ENCODE measurements at regions not wholly inside any gene's neighbourhood (a gene's known extent, or its start where the extent isn't known, plus 50 kb on each side); places are given as distances from the start of the nearest gene placed in this dataset.

DNA sequence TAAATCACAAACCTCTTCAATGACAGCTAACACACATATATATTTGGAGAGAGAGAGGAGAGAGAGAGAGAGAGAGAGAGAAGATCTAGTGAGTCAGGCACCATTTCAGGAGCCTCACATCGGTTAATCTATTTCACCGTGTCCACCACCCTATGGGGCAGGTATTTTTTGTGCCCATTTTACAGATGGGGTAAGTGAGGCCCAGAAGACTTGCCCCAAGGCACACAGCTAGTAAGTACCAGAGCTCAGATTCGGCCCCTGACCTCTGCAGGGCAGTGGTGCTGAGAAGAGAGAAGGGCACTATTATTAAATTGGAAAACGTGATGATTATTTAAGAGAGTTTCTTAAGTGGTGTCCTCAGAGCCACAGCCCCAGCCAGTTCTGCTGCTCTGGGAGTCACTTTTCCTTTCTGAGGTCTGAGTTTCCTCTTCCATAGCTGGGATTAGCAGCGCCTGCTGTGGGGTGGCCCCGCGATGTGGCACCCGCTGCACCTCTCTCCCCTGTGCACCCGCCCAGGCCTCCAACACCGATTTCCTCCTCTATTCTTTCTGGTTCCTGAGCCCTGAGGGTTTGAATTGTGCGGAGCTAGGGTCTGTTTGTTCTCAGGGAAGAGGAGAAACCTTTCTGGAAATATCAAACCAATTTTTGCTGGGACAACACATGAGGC lies 303.9 kb downstream of the IRF8 start:
- no peaks in the 10 kb centered on the region for H3K4me1 Mint-ChIP-seq
- no peak overlapping the region for H3K27ac Mint-ChIP-seq
- H3K4me3 Mint-ChIP-seq, result no peak overlapping the region
- peaks cover 33 to 54% (median 50%) of the 10 kb centered on the region in 3 donors for H3K27me3 Mint-ChIP-seq
- no peaks in the 10 kb centered on the region for H3K36me3 Mint-ChIP-seq
- peaks cover 0 to 1% (median 0%) of the 10 kb centered on the region in 7 donors for H3K9me3 Mint-ChIP-seq
- no peak for DNase-seq
- no peak for ATAC-seq (ENCODE audit: low read depth in 2 of 2)

DNA sequence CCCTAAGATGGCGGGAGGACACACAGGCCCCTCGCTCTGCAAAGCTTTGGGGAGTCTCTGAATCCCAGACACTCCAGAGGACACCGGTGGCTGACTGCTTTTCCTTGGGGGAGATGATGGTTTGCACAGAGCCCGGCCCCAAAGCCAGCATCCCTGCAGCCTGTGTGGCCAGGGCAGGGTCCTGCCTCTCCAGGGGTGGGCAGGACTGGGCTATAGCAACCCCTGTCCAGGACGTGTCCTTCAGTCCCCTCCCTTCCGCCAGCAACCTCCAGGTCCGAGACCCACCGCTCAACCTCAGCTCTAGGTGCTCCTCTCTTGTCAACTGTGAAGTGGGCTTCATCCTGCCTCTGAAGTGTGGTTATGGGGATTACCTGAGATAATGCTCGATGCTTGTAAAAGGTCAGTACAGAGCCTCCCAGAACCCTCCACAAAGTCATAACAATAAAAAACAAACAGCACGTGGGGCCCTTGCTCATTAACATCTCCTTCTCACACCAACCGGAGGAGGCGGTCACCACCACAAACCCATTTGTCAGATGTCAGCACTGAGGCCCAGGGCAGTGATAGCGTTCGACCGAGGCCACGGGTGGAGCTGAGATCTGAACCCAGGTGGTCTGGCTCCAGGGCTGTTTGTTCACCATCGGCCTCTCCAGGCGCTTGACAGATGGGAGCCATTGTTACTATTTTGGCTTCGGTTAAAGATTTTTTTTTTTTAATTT lies 304.8 kb downstream of the IRF8 start:
- DNase-seq (no peak), ATAC-seq (ENCODE audit: low read depth in 2 of 2) (no peak)
- H3K27ac Mint-ChIP-seq, result peak overlapping the region in 2 of 6 donors; percentile 67 to 81
- H3K4me1 Mint-ChIP-seq, result peaks cover 0 to under 1% (median 0%) of the 10 kb centered on the region in 3 donors
- H3K4me3 Mint-ChIP-seq, result no peak overlapping the region
- H3K27me3 Mint-ChIP-seq, result peaks cover 25 to 47% (median 43%) of the 10 kb centered on the region in 3 donors
- no peaks in the 10 kb centered on the region for H3K36me3 Mint-ChIP-seq
- peaks cover 0 to 1% (median 0%) of the 10 kb centered on the region in 7 donors for H3K9me3 Mint-ChIP-seq

DNA sequence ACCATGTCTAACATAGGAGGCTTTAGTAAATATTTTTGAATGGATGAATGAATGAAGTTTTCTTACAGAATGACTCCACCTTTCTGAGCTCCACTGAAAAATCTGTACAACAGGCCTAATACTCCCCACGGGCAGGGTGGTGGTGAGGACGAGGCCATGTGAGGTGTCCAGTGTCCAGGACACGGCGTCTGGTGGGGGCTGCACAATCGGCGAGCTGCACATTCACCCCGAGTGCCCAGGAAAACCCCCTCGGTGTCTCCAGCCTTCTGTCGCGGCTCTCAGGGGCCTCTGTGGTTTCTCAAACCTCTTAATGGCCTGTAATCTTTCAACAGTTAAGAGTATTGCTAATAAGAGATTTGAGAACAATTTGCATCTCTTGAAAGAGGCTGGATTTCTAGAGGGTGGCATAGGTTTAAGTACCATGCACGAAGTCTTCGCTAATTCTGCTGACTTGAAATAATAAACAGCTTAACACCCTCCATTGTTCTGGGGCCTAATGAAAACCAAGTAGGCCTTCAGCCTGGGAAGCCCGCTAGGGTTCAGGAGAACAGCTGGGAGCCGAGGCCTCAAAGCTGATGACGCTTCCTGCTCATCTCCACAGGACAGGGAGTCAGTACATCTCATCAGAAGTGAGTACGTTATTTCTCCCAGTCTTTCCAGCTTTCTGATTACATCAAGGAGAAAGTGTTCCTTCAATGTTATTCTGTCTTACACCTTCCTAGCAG lies 304.6 kb upstream of the FOXF1 start:
- Mint-ChIP-seq H3K4me1 (peaks cover 0 to 20% (median 0%) of the 10 kb centered on the region in 3 donors), H3K9me3 (peaks cover 0 to 1% (median 0%) of the 10 kb centered on the region in 7 donors), H3K4me3 (no peak overlapping the region), H3K36me3 (no peaks in the 10 kb centered on the region), H3K27me3 (peaks cover 9 to 27% (median 27%) of the 10 kb centered on the region in 3 donors), H3K27ac (no peak overlapping the region)
- DNase-seq (no peak), ATAC-seq (ENCODE audit: low read depth in 2 of 2) (no peak)

DNA sequence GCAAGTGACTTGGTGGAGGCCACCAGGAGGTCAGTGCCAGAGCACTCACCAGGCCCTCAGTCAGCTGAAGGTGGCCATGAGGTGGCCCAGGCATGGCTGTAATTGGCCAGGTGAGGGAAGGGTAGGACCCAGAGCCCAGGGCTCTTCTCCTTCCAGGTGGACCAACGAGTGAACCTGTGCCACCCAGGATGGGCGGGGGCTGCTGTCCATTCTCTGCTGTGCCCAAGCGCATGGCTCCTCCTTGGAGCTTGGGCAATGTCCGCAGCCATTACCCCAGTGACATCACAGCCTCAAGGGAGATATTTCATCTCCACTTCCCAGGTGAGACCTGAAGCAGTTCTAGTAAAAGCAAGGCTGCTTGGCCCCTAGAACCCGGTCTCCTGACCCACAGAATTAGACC lies 303.0 kb upstream of the FOXF1 start:
- no peak overlapping the region for H3K27ac Mint-ChIP-seq
- H3K4me3 Mint-ChIP-seq, result no peak overlapping the region
- peaks cover 0 to 2% of the 10 kb centered on the region in 2 donors for H3K36me3 Mint-ChIP-seq
- DNase-seq (no peak), ATAC-seq (ENCODE audit: low read depth in 2 of 2) (no peak)
- peaks cover 5 to 17% (median 12%) of the 10 kb centered on the region in 3 donors for H3K27me3 Mint-ChIP-seq
- H3K4me1 Mint-ChIP-seq, result peaks cover 4 to 29% (median 4%) of the 10 kb centered on the region in 3 donors
- peaks cover under 1 to 11% (median 3%) of the 10 kb centered on the region in 7 donors for H3K9me3 Mint-ChIP-seq

DNA sequence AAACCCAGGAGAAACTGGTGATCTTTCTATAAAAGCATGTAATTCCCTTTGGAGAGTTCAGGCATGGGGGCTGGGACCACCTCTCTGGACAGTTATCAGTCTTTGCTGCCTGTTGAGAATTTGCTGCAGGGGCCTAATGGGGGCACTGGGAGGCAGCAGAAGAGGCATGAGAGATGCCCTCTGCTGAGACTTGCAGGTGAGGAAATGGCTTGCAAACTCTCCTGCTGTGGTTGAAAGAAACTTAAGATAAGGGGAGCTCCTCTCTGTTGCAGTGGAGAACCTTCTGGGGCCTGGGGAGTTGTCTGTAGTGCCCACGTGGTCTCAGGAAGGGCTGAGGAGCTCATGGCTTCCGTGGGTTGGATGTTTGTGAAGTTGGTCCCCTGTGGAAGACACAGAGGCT lies 301.1 kb upstream of the FOXF1 start:
- Mint-ChIP-seq H3K36me3 (peaks cover 0 to 12% of the 10 kb centered on the region in 2 donors), H3K4me3 (no peak overlapping the region), H3K27ac (no peak overlapping the region), H3K4me1 (peaks cover 17 to 47% (median 23%) of the 10 kb centered on the region in 3 donors), H3K27me3 (peaks cover 0 to 9% (median 0%) of the 10 kb centered on the region in 3 donors), H3K9me3 (peaks cover 9 to 19% (median 13%) of the 10 kb centered on the region in 7 donors)
- DNase-seq (no peak), ATAC-seq (ENCODE audit: low read depth in 2 of 2) (no peak)

DNA sequence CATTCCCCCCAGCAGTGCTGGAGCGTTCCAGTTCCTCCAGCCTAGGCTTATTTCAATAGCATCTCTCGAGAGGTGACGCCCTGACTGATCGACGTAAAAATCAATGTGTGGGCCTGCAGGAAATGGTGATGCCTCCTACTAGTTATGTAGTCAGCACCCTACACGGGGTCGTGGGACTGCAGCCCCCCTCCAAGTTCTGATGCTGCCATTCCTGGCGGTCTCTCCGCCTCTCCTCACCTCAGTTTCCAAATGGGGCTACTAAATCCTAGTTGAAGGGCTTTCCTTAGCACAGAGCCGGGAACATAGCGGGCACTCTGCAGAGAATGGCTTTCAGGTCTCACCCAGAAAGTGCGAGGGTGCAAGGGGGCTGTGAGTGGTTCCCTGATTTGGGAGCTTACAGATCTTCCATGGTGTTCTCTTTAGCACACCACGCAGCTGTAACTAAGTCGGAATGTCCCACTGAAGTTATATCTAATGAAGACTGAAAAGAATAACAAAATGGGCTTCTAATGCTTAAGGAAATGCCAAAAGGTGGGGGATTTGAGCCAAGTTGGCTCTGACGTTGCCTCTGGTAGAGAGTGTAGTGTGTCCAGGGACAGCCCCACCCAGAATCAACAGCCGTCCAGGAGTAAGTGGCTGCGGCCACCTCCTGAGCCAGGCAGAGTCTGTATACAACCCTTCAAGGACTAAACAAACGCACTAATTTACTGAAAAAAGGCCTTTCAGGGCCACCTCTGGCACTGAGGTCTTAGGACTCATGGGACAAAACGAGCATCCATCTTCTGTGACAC lies 299.7 kb upstream of the FOXF1 start:
- DNase-seq (no peak), ATAC-seq (ENCODE audit: low read depth in 2 of 2) (no peak)
- Mint-ChIP-seq H3K27ac (peak overlapping the region in 2 of 6 donors; percentile 11), H3K36me3 (peaks cover 0 to 12% of the 10 kb centered on the region in 2 donors), H3K4me3 (peak overlapping the region in 1 of 8 donors; percentile 74), H3K9me3 (peaks cover 9 to 19% (median 13%) of the 10 kb centered on the region in 7 donors), H3K27me3 (peaks cover 0 to 5% (median 0%) of the 10 kb centered on the region in 3 donors), H3K4me1 (peaks cover 22 to 61% (median 34%) of the 10 kb centered on the region in 3 donors)

DNA sequence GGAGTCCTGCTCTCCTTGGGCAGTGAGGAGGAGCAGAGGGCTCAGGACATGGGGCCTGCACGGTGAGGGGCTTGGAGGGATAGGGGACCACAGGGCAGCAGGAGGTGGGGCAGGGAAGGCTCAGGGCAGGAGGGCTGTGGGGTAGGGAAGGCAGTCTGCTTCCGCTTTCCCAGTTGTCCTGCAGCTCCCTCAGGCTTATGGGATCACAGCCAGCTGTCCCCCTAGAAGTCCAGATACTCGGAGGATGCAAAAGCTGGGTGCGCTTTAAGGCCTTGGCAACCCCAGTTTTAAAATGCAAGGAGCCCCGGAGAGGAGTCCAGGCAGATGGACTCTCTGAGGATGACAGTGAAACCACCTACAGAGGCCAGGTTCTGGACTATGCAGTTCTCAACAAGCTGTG lies 299.1 kb upstream of the FOXF1 start:
- DNase-seq (no peak), ATAC-seq (ENCODE audit: low read depth in 2 of 2) (no peak)
- peaks cover 9 to 19% (median 13%) of the 10 kb centered on the region in 7 donors for H3K9me3 Mint-ChIP-seq
- peaks cover 0 to 12% of the 10 kb centered on the region in 2 donors for H3K36me3 Mint-ChIP-seq
- no peak overlapping the region for H3K4me3 Mint-ChIP-seq
- peaks cover 22 to 62% (median 34%) of the 10 kb centered on the region in 3 donors for H3K4me1 Mint-ChIP-seq
- no peak overlapping the region for H3K27ac Mint-ChIP-seq
- H3K27me3 Mint-ChIP-seq, result peaks cover 0 to 5% (median 0%) of the 10 kb centered on the region in 3 donors

DNA sequence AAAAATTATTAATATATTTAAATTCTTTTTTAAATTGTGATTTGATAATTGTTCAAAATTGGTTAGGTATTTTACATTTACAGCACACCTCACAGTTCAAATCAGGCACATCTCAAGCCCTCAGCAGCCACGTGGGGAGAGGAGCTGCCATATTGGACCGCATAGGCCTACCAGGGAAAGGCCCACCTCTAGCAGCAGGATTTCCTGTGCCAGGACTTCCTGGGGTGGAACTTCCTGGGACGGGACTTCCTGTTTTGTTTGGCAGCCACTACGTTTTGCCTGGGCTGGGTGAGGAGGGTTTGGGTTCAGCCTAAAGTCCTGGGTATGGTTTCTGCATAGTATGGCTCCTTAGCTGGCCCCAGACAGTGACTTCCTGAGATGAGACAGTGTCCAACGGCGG lies 298.5 kb upstream of the FOXF1 start:
- Mint-ChIP-seq H3K4me1 (peaks cover 22 to 62% (median 34%) of the 10 kb centered on the region in 3 donors), H3K9me3 (peaks cover 9 to 19% (median 13%) of the 10 kb centered on the region in 7 donors), H3K36me3 (peaks cover 0 to 12% of the 10 kb centered on the region in 2 donors), H3K4me3 (peak overlapping the region in 1 of 8 donors; percentile 56), H3K27me3 (peaks cover 0 to 5% (median 0%) of the 10 kb centered on the region in 3 donors), H3K27ac (peak overlapping the region; percentile 26 to 98 (median 96))
- DNase-seq (no peak), ATAC-seq (ENCODE audit: low read depth in 2 of 2) (no peak)

DNA sequence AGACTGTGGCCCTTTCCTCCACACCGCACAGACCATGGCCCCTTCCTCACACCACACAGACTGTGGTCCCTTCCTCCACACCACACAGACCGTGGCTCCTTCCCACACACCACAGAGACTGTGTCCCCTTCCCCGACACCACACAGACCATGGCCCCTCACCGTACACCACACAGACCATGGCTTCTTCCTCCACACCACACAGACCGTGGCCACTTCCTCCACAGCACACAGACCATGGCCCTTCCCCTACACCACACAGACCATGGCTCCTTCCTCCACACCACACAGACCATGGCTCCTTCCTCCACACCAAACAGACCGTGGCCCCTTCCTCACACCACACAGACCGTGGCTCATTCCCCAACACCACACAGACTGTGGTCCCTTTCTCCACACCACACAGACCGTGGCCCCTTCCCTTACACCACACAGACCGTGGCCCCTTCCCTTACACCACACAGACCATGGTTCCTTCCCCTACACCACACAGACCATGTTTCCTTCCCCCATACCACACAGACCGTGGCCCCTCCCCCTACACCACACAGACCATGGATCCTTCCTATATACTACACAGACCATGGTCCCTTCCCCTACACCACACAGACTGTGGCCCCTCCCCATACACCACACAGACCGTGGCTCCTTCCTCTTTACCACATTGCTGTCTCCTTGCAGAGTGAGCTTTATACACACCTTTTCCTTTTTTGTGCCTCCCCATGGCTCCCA lies 297.5 kb upstream of the FOXF1 start:
- DNase-seq, result peak; percentile 47
- Mint-ChIP-seq H3K36me3 (peaks cover 0 to 12% of the 10 kb centered on the region in 2 donors), H3K4me1 (peaks cover 22 to 62% (median 34%) of the 10 kb centered on the region in 3 donors), H3K27ac (peak overlapping the region; percentile 31 to 98 (median 96)), H3K4me3 (peak overlapping the region; percentile 7 to 78 (median 56)), H3K27me3 (peaks cover 0 to 5% (median 0%) of the 10 kb centered on the region in 3 donors), H3K9me3 (peaks cover 9 to 19% (median 13%) of the 10 kb centered on the region in 7 donors)
- ATAC-seq (ENCODE audit: low read depth in 2 of 2), result peak; percentile 90 to 91

DNA sequence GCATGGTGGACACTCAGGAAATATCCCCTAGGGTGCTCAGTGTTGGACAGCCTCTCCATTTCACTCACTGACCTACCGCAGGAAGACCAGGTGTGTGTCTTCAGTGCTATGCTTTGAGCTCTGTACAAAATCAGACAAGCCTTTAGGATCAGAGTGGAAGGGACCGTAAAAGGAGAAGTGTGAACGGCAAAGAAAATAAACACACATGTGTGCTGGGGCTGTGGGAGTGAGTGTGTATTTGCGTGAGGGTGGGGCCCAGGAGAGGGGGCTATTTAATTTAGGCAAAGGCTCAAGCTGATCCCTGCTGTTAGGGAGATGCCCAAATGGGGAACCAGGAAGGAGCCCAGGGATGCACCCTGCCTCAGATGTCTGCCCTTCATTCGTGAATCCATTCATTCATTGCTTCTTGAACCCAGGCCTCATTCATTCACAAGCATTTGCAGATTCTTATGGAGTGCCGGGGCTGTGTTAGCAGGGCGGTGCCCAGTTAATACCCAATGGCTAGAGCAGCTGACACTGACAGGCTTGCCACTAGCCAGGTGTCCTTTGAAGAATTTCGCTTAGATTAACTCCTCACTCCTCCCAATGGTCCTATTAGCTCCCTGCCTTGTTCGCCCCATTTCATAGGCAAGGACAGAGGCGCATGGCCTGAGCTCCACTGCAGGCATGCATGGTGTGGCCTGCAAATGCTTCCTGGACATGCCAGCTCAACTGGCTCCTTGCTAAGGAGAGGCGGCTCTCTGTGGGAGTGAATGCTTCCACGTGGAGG lies 296.7 kb upstream of the FOXF1 start:
- peak; percentile 56 to 59 for ATAC-seq (ENCODE audit: low read depth in 2 of 2)
- Mint-ChIP-seq H3K36me3 (peaks cover 0 to 12% of the 10 kb centered on the region in 2 donors), H3K27me3 (peaks cover 0 to 9% (median 0%) of the 10 kb centered on the region in 3 donors), H3K4me3 (peak overlapping the region; percentile 7 to 78 (median 52)), H3K27ac (peak overlapping the region in 5 of 6 donors; percentile 91 to 98 (median 96)), H3K4me1 (peaks cover 22 to 62% (median 34%) of the 10 kb centered on the region in 3 donors), H3K9me3 (peaks cover 9 to 19% (median 13%) of the 10 kb centered on the region in 7 donors)
- DNase-seq, result no peak

All from naive B cell (primary cell).